KMS-11 (cell line): ENCODE measurements at regions not wholly inside any gene's neighbourhood (a gene's known extent, or its start where the extent isn't known, plus 50 kb on each side); places are given as distances from the start of the nearest gene placed in this dataset.

Source experiments
- H2AFZ ChIP-seq: fragments of 200-600 bp; sonication (generic); 2 replicates; pipeline ENCODE4 v1.6.1; 2016; ENCODE audit warnings: antibody characterized with exemption, mixed run types, low read depth
- H3K27ac ChIP-seq: fragments of 200-600 bp; sonication (generic); 2 replicates; pipeline ENCODE4 v1.6.1; 2016; ENCODE audit warnings: mild to moderate bottlenecking, mixed run types
- H3K27me3 ChIP-seq: fragments of 200-600 bp; sonication (generic); 2 replicates; pipeline ENCODE4 v1.6.1; 2017; ENCODE audit warnings: mild to moderate bottlenecking, low read depth, mixed run types, moderate library complexity; ENCODE audit not compliant: insufficient read depth
- H3K36me3 ChIP-seq: fragments of 200-600 bp; sonication (generic); 2 replicates; pipeline ENCODE4 v1.6.1; 2017; ENCODE audit warnings: mild to moderate bottlenecking, mixed run types; ENCODE audit not compliant: insufficient read depth
- H3K4me1 ChIP-seq: fragments of 200-600 bp; sonication (generic); 2 replicates; pipeline ENCODE4 v1.6.1; 2016; ENCODE audit warnings: mild to moderate bottlenecking, low read depth, mixed run types; ENCODE audit not compliant: poor library complexity, severe bottlenecking
- H3K4me2 ChIP-seq: fragments of 200-600 bp; sonication (generic); 2 replicates; pipeline ENCODE4 v1.7.0; 2016; ENCODE audit warnings: mild to moderate bottlenecking, mixed run types
- H3K4me3 ChIP-seq: fragments of 200-600 bp; sonication (generic); IDR thresholded peaks from 2 replicates; pipeline ENCODE4 v1.6.1; 2017; ENCODE audit warnings: low read depth, low read length, mixed read lengths; ENCODE audit not compliant: insufficient read depth
- H3K79me2 ChIP-seq: fragments of 200-600 bp; sonication (generic); 2 replicates; pipeline ENCODE4 v1.6.1; 2016; ENCODE audit warnings: low read depth, mixed run types; ENCODE audit not compliant: insufficient read depth
- H3K9ac ChIP-seq: fragments of 200-600 bp; sonication (generic); 2 replicates; pipeline ENCODE4 v1.6.1; 2016; ENCODE audit warnings: mild to moderate bottlenecking, mixed run types
- H4K20me1 ChIP-seq: fragments of 200-600 bp; sonication (generic); 2 replicates; pipeline ENCODE4 v1.6.1; 2016; ENCODE audit warnings: mild to moderate bottlenecking, mixed run types; ENCODE audit not compliant: insufficient read depth
- TF ChIP-seq, protein P1 (sequence below): fragments of 200-600 bp; sonication (generic); conservative IDR thresholded peaks from 2 replicates; pipeline ENCODE4 v1.6.1; 2017; ENCODE audit warnings: low read depth, mild to moderate bottlenecking, antibody characterized with exemption, low read length, moderate library complexity, mixed read lengths

DNA sequence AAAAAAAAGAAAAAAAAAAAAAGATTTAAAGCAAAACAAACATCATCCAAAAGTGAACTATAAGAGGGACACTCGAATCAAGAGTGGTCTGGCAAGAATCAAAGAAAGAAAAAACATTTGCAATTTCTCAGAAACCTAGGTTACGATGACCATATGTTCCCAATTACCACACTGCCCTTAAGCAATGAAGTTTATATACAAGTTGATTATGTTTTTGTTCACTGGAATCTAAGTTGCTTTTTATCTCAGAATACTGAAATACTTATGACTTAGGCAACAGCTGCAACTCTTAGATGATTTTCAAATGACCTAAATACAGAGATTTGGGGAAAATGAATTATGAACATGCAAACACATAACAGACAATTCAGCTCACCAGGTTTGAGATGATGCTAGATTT, 597.1 kb upstream of the CHAC2 start:
- Histone ChIP-seq H4K20me1 (no peaks in the 10 kb centered on the region), H3K27ac (no peak overlapping the region), H3K9ac (no peak overlapping the region), H2AFZ (no peak overlapping the region), H3K36me3 (no peaks in the 10 kb centered on the region), H3K4me2 (no peak overlapping the region), H3K4me1 (no peaks in the 10 kb centered on the region), H3K4me3 (no peak overlapping the region), H3K27me3 (no peaks in the 10 kb centered on the region), H3K79me2 (no peaks in the 10 kb centered on the region)
- TF ChIP-seq, protein P1, sequence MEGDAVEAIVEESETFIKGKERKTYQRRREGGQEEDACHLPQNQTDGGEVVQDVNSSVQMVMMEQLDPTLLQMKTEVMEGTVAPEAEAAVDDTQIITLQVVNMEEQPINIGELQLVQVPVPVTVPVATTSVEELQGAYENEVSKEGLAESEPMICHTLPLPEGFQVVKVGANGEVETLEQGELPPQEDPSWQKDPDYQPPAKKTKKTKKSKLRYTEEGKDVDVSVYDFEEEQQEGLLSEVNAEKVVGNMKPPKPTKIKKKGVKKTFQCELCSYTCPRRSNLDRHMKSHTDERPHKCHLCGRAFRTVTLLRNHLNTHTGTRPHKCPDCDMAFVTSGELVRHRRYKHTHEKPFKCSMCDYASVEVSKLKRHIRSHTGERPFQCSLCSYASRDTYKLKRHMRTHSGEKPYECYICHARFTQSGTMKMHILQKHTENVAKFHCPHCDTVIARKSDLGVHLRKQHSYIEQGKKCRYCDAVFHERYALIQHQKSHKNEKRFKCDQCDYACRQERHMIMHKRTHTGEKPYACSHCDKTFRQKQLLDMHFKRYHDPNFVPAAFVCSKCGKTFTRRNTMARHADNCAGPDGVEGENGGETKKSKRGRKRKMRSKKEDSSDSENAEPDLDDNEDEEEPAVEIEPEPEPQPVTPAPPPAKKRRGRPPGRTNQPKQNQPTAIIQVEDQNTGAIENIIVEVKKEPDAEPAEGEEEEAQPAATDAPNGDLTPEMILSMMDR, result no peak

DNA sequence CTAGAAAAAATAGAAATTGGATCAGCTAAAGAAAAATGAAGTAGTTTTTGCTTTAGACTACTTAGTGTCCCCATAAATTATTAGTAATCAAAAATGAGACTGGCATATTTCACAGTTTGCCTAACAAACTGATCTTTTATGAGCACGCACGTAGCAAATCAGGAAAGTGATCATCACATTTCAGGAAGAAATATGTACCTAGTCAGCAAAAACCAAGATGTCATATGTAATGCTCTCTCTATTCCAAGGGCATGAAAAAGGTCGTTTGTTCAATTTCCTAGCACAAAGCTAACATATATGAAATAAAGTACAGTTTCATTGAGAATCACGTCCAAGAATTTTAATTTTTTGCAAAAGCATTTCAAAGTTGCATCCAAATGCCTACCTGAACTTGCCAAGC, 600.4 kb upstream of the CHAC2 start:
- H3K4me1 ChIP-seq, result no peaks in the 10 kb centered on the region
- no peaks in the 10 kb centered on the region for H3K27me3 ChIP-seq
- no peak overlapping the region for H2AFZ ChIP-seq
- no peak overlapping the region for H3K9ac ChIP-seq
- no peaks in the 10 kb centered on the region for H4K20me1 ChIP-seq
- no peaks in the 10 kb centered on the region for H3K36me3 ChIP-seq
- no peak overlapping the region for H3K4me3 ChIP-seq
- H3K4me2 ChIP-seq, result no peak overlapping the region
- H3K79me2 ChIP-seq, result no peaks in the 10 kb centered on the region
- TF ChIP-seq, protein P1, result no peak
- H3K27ac ChIP-seq, result no peak overlapping the region

DNA sequence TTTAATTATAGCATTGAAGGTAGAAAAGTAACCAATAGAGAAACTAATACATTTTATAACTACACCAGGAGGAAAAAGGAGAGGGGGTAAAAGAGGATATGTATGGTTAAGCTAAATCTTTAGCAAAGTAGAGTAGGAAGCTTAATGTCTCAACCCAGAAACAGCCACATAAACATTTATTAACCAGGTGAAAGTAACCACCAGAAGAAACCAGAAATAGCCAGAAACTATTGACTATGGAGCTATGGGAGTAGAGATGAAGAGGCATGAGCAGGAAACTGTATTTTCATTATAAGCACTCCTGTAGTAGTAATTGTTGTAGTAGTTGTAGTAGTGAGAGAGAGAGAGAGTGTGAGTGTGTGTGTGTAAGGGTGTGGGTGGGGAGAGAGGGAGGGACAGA, 617.5 kb upstream of the CHAC2 start:
- Histone ChIP-seq H3K4me3 (no peak overlapping the region), H3K4me2 (no peak overlapping the region), H3K27me3 (no peaks in the 10 kb centered on the region), H3K79me2 (no peaks in the 10 kb centered on the region), H3K4me1 (no peaks in the 10 kb centered on the region), H3K9ac (no peak overlapping the region), H3K27ac (no peak overlapping the region), H2AFZ (no peak overlapping the region), H4K20me1 (no peaks in the 10 kb centered on the region), H3K36me3 (no peaks in the 10 kb centered on the region)
- TF ChIP-seq, protein P1, result no peak

DNA sequence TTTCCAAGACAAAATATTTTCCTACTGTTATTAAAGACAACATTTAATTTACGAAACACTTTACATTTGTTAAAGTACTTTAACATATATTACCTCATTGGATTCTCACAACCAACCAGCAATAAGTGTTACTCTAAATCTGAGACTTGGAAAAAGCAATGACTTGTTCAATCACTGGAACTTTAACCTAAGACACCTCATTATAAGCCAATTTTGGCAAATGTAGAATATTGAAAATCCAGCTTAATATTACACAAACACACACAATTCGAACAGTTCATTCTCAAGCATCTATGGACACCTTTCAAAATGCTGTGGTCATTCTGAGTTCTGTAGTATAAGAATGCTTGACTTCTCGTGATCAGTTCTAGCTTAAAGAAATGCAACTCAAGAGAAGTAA, 619.4 kb upstream of the CHAC2 start:
- Histone ChIP-seq H3K79me2 (no peaks in the 10 kb centered on the region), H3K27ac (no peak overlapping the region), H3K4me1 (no peaks in the 10 kb centered on the region), H3K36me3 (no peaks in the 10 kb centered on the region), H2AFZ (no peak overlapping the region), H3K4me2 (no peak overlapping the region), H3K9ac (no peak overlapping the region), H3K27me3 (no peaks in the 10 kb centered on the region), H4K20me1 (no peaks in the 10 kb centered on the region), H3K4me3 (no peak overlapping the region)
- TF ChIP-seq, protein P1, result no peak

DNA sequence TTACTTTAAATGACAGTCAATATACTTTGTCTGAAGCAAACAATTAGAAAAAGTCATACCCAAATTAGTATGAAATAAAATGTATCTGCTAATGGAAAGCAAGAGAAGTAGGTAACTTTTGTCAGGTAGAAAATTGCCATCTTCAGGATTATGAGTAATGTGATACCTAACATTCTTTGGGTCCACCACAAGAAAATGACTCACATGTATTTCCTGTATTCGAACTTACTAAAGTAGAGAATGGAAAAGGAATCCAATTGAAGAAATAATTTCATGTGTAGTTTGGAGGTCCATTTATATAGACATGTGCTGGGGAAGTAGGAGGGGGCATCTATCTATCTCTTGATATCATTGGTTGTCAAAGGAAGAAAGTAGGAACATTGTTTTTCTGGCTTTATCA, 636.2 kb upstream of the CHAC2 start:
- no peak overlapping the region for H3K4me2 ChIP-seq
- no peaks in the 10 kb centered on the region for H3K27me3 ChIP-seq
- H3K27ac ChIP-seq, result no peak overlapping the region
- H3K36me3 ChIP-seq, result no peaks in the 10 kb centered on the region
- no peak overlapping the region for H3K4me3 ChIP-seq
- H3K79me2 ChIP-seq, result no peaks in the 10 kb centered on the region
- H4K20me1 ChIP-seq, result no peaks in the 10 kb centered on the region
- no peak overlapping the region for H2AFZ ChIP-seq
- no peaks in the 10 kb centered on the region for H3K4me1 ChIP-seq
- TF ChIP-seq, protein P1, result no peak
- H3K9ac ChIP-seq, result no peak overlapping the region
